Gastroesophageal sphincter (tissue), 3 donors: ENCODE measurements at regions not wholly inside any gene's neighbourhood (a gene's known extent, or its start where the extent isn't known, plus 50 kb on each side); places are given as distances from the start of the nearest gene placed in this dataset.

Experiments
- POLR2A ChIP-seq, 2 donors: fragments of 450-650 bp; IDR thresholded peaks; one replicate each; pipeline ENCODE4 v1.6.1; 2017; ENCODE audit warnings: antibody characterized with exemption in 2 of 2, mild to moderate bottlenecking in 2 of 2, moderate library complexity in 1 of 2
- POLR2AphosphoS5 ChIP-seq: sonication (generic); formaldehyde crosslinking; IDR thresholded peaks from one replicate; pipeline ENCODE4 v1.6.1; 2017; ENCODE audit warnings: antibody characterized with exemption
- TF ChIP-seq, protein P1 (sequence below), 4 experiments: fragments of 200-600 bp in 2 of 4; fragments of 450-650 bp in 2 of 4; sonication (generic) in 1 of 4; IDR thresholded peaks; one replicate each; pipeline ENCODE4 v1.5.1; 2017 to 2019; ENCODE audit warnings: antibody characterized with exemption in 4 of 4, mild to moderate bottlenecking in 2 of 4, moderate library complexity in 2 of 4

DNA sequence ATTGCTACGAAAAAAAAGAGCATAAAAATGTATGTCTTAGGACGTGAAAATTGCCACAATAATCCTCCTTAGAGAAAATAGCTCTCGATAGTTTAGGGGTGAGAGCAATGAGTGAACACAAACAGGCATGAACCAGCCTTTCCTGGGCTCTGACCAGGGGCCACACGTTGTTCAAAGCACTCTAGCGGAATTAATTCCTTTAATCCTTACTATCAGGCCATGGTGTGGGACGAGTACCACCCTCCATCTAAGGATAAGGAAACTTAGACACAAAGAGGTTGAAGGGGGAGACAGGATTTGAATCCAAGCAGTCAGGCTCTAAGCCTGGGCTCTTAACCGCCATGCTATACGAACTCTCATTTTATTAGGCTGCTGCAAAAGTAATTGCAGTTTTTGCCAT is 81.9 kb upstream of the CACNA2D3 start:
- TF ChIP-seq POLR2AphosphoS5, result no peak
- TF ChIP-seq, protein P1, sequence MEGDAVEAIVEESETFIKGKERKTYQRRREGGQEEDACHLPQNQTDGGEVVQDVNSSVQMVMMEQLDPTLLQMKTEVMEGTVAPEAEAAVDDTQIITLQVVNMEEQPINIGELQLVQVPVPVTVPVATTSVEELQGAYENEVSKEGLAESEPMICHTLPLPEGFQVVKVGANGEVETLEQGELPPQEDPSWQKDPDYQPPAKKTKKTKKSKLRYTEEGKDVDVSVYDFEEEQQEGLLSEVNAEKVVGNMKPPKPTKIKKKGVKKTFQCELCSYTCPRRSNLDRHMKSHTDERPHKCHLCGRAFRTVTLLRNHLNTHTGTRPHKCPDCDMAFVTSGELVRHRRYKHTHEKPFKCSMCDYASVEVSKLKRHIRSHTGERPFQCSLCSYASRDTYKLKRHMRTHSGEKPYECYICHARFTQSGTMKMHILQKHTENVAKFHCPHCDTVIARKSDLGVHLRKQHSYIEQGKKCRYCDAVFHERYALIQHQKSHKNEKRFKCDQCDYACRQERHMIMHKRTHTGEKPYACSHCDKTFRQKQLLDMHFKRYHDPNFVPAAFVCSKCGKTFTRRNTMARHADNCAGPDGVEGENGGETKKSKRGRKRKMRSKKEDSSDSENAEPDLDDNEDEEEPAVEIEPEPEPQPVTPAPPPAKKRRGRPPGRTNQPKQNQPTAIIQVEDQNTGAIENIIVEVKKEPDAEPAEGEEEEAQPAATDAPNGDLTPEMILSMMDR (IDR thresholded peaks at IDR 0.05), result no peak
- no peak for TF ChIP-seq POLR2A (IDR thresholded peaks at IDR 0.05)
